Uterus (tissue), 3 donors: ENCODE measurements at regions not wholly inside any gene's neighbourhood (a gene's known extent, or its start where the extent isn't known, plus 50 kb on each side); places are given as distances from the start of the nearest gene placed in this dataset.
A peak's percentile ranks its signal among the peaks of the same experiment; 100 is the strongest.

Experiments used
- DNase-seq, 2 donors: peaks; one replicate each; pipeline ENCODE4 v3.0.0-alpha.2; 2019 to 2020
- H3K27ac ChIP-seq, 2 donors: fragments of 200-600 bp; sonication (generic); 1 replicate in 1 of 2; 2 replicates in 1 of 2; pipeline ENCODE4 v1.5.1; 2016 to 2018
- H3K27me3 ChIP-seq, 2 donors: fragments of 200-600 bp; sonication (generic); one replicate each; pipeline ENCODE4 v1.5.1; 2018 to 2019; ENCODE audit warnings: control low read depth in 1 of 2
- H3K36me3 ChIP-seq, 2 donors: fragments of 200-600 bp; sonication (generic); one replicate each; pipeline ENCODE4 v1.5.1; 2019; ENCODE audit warnings: control low read depth in 1 of 2
- H3K4me1 ChIP-seq, 2 donors: fragments of 200-600 bp; sonication (generic); one replicate each; pipeline ENCODE4 v1.5.1; 2018 to 2019; ENCODE audit warnings: control low read depth in 1 of 2
- H3K4me3 ChIP-seq, 2 donors: fragments of 200-600 bp; sonication (generic); 1 replicate in 1 of 2; 2 replicates in 1 of 2; pipeline ENCODE4 v1.5.1; 2018 to 2019; ENCODE audit warnings: mild to moderate bottlenecking in 1 of 2
- H3K9me3 ChIP-seq, 2 donors: fragments of 200-600 bp; sonication (generic); one replicate each; pipeline ENCODE4 v1.5.1; 2019; ENCODE audit warnings: control low read depth in 1 of 2
- POLR2A ChIP-seq, 2 donors: fragments of 450-650 bp; IDR thresholded peaks; one replicate each; pipeline ENCODE4 v1.6.1; 2016; ENCODE audit warnings: antibody characterized with exemption in 2 of 2, mild to moderate bottlenecking in 1 of 2, moderate library complexity in 1 of 2
- intact Hi-C: fragments of 100-400 bp; cut with DNase I; formaldehyde crosslinking; loops from one replicate; pipeline ENCODE4 v1.15.1; 2023; ENCODE audit warnings: low total_unique reads
- TF ChIP-seq, protein P1 (sequence below), 4 experiments: fragments of 200-600 bp in 2 of 4; fragments of 450-650 bp in 2 of 4; sonication (generic) in 2 of 4; IDR thresholded peaks; one replicate each; pipeline ENCODE4 v1.5.1; 2016 to 2019; ENCODE audit warnings: antibody characterized with exemption in 4 of 4, mild to moderate bottlenecking in 2 of 4, moderate library complexity in 1 of 4
- donor health status: DM: yes; HTN: yes; CAD: no.

DNA sequence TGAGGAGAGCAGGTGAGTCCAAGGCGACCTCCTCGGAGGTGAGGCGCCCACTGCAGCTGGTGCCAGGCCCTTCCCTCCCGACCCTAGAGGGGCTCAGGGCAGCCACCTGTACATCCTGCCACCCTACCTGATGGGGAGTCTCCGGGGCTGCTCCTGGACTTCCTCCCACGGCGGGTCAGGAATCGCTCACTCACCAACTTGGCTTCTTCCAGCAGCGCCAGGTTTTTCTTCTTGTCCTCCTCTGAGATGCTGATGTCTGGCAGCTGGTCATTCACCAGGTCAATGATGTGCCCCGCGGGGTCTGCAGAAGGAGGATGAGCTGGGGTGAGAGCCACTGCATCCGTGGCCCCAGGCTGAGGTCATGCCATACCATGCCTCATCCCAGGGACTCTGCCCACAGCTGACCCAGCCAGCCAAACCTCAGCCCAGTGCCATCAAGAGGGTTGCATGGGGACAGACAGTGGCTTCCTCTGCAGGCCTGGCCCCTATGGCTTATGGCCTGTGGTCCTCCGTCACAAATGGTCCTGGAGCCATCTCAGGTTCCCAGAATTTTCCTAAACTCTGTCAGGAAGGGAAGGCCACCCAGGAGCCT is 61.0 kb upstream of the LYVE1 start:
- TF ChIP-seq, protein P1, sequence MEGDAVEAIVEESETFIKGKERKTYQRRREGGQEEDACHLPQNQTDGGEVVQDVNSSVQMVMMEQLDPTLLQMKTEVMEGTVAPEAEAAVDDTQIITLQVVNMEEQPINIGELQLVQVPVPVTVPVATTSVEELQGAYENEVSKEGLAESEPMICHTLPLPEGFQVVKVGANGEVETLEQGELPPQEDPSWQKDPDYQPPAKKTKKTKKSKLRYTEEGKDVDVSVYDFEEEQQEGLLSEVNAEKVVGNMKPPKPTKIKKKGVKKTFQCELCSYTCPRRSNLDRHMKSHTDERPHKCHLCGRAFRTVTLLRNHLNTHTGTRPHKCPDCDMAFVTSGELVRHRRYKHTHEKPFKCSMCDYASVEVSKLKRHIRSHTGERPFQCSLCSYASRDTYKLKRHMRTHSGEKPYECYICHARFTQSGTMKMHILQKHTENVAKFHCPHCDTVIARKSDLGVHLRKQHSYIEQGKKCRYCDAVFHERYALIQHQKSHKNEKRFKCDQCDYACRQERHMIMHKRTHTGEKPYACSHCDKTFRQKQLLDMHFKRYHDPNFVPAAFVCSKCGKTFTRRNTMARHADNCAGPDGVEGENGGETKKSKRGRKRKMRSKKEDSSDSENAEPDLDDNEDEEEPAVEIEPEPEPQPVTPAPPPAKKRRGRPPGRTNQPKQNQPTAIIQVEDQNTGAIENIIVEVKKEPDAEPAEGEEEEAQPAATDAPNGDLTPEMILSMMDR (IDR thresholded peaks at IDR 0.05): no peak
- TF ChIP-seq POLR2A (IDR thresholded peaks at IDR 0.05): no peak
- H3K27me3 ChIP-seq: no peaks in the 10 kb centered on the region
- DNase-seq: no peak
- H3K9me3 ChIP-seq: no peaks in the 10 kb centered on the region
- intact Hi-C loops: no loop called here
- H3K36me3 ChIP-seq: no peaks in the 10 kb centered on the region
- no peak overlapping the region for H3K27ac ChIP-seq
- H3K4me1 ChIP-seq: peaks cover 0 to 14% of the 10 kb centered on the region in 2 donors
- no peak overlapping the region for H3K4me3 ChIP-seq

DNA sequence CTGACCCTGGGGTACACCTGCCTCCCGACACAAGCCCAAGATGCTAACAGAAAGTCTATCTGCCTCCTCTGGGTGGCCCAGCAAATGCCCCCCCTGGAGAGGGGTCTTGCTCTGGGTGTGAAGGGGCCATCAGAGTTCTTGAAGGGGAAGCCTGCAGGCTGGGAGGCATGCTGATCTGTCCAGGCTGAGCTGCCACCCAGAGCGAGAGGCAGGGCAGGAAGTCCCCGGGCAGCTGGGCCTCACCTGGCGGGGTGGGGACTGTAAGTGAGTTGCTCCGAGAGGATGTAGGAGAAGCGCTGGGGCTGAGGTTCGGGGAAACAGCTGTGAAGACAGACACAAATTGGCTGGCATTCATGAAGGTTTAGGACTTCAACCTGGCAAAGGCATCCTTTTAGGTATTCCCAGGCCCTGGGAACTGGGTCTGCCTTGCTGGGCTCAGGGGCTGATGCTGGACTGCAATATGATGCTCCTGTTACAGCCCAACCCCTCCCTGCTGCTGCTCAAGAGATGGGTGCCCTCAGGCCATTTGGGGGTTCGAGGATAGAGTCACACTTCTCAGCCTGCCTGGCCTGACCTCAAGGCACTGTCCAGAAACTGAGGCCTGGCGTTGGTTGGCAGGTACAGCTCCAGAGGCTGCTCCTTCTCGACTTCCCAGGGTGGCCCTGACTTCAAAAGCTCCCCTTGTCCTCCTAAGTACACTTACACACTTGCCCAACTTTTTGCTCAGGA is 60.2 kb upstream of the LYVE1 start:
- no peak for DNase-seq
- Histone ChIP-seq H3K27me3 (no peaks in the 10 kb centered on the region), H3K27ac (no peak overlapping the region), H3K4me1 (peaks cover 0 to 14% of the 10 kb centered on the region in 2 donors), H3K36me3 (no peaks in the 10 kb centered on the region), H3K4me3 (no peak overlapping the region), H3K9me3 (no peaks in the 10 kb centered on the region)
- intact Hi-C loops: no loop called here
- TF ChIP-seq POLR2A (IDR thresholded peaks at IDR 0.05): no peak
- TF ChIP-seq, protein P1 (IDR thresholded peaks at IDR 0.05): no peak

DNA sequence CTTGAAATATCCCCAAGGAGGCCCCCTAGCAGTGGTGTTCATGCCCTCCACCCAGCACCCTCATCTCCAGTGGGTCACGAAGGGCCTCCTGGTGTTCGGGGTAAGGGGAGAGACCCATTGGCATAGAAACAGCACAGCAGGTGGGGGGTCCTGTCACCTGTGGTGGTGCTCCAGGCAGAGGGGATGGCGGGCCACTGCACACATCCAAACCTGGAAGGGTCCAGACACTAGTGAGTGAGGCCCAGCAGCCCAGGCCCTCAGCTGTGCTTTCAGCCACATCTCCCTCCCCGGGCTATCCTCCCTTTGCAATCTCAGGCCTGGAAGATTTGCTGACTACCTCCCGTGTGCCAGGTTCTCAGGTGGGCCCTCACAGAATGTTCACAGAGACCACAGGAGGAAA is 59.4 kb upstream of the LYVE1 start:
- TF ChIP-seq POLR2A (IDR thresholded peaks at IDR 0.05): no peak
- TF ChIP-seq, protein P1 (IDR thresholded peaks at IDR 0.05): no peak
- Histone ChIP-seq H3K27me3 (no peaks in the 10 kb centered on the region), H3K27ac (no peak overlapping the region), H3K4me3 (no peak overlapping the region), H3K4me1 (peaks cover 0 to 14% of the 10 kb centered on the region in 2 donors), H3K9me3 (no peaks in the 10 kb centered on the region), H3K36me3 (no peaks in the 10 kb centered on the region)
- DNase-seq: no peak
- intact Hi-C loops: no loop called here

DNA sequence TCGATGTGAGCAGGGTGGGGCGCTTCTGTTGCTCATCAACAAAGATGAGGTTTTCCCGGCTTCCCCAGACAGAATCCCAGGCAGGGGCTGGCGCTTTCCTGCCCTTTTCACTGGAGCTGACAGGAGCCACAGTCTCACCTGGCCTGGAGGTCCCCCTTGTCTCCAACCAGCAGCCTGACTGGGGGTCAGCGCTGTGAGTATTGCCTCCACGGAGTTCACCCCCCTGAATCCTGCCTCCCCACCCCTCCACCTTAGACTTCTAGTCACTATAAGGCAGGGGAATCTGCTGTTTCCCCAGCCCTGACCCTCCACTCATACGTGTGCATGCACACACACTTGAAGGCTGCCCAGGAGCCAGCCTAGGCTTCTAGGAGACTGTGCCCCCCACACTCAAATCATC is 58.8 kb upstream of the LYVE1 start:
- TF ChIP-seq, protein P1 (IDR thresholded peaks at IDR 0.05): no peak
- no peak for TF ChIP-seq POLR2A (IDR thresholded peaks at IDR 0.05)
- Histone ChIP-seq H3K27ac (peak overlapping the region; percentile 69 to 78), H3K9me3 (no peaks in the 10 kb centered on the region), H3K4me3 (no peak overlapping the region), H3K4me1 (peaks cover 0 to 14% of the 10 kb centered on the region in 2 donors), H3K27me3 (no peaks in the 10 kb centered on the region), H3K36me3 (no peaks in the 10 kb centered on the region)
- intact Hi-C loops: no loop called here
- no peak for DNase-seq

DNA sequence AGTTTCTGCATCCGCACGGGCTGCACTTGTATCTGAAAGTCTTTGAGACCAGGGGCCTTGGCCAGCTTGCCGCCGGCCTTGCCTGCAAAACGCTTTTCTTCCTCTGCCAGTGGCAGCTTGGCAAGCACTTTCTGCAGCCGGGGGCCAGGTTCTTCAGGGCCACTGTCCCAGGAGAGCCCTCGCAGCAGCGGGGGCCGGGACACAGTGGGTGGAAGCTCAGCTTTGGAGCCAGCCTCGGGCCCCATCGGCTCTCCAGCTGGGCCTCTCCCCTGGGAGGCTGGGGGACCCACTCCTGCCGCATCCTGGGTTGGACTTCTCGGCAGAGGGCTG is 57.5 kb upstream of the LYVE1 start:
- no peak for DNase-seq
- Histone ChIP-seq H3K4me3 (no peak overlapping the region), H3K27me3 (no peaks in the 10 kb centered on the region), H3K36me3 (no peaks in the 10 kb centered on the region), H3K4me1 (peaks cover 0 to 14% of the 10 kb centered on the region in 2 donors), H3K9me3 (no peaks in the 10 kb centered on the region), H3K27ac (peak overlapping the region; percentile 69 to 78)
- TF ChIP-seq, protein P1 (IDR thresholded peaks at IDR 0.05): no peak
- TF ChIP-seq POLR2A (IDR thresholded peaks at IDR 0.05): no peak
- intact Hi-C loops: no loop called here
